Mesenchymal stem cell (in vitro differentiated cells and primary cell): ENCODE measurements at regions not wholly inside any gene's neighbourhood (a gene's known extent, or its start where the extent isn't known, plus 50 kb on each side); places are given as distances from the start of the nearest gene placed in this dataset.
A peak's percentile ranks its signal among the peaks of the same experiment; 100 is the strongest.

Source experiments
- DNase-seq: peaks from one replicate; pipeline ENCODE4 v3.0.0-alpha.2; 2013
- H2AFZ ChIP-seq: one replicate; pipeline ENCODE4 v1.6.1; 2013; ENCODE audit warnings: low read depth, mild to moderate bottlenecking, control low read depth, inconsistent platforms, low read length, moderate library complexity
- H2AK5ac ChIP-seq: 2 replicates; pipeline ENCODE4 v1.6.1; 2013; ENCODE audit warnings: low read length, moderate library complexity, mild to moderate bottlenecking, inconsistent platforms; ENCODE audit not compliant: severe bottlenecking
- H2BK120ac ChIP-seq: one replicate; pipeline ENCODE4 v1.6.1; 2013; ENCODE audit warnings: low read depth, mild to moderate bottlenecking, inconsistent platforms, low read length, moderate library complexity
- H2BK12ac ChIP-seq, 2 experiments: one replicate each; pipeline ENCODE4 v1.6.1; 2013; ENCODE audit warnings: inconsistent platforms in 2 of 2, low read length in 2 of 2, mild to moderate bottlenecking in 2 of 2, moderate library complexity in 2 of 2, control low read depth in 1 of 2
- H2BK15ac ChIP-seq: one replicate; pipeline ENCODE4 v1.6.1; 2013; ENCODE audit warnings: mild to moderate bottlenecking, low read depth, inconsistent platforms; ENCODE audit not compliant: poor library complexity, severe bottlenecking
- H2BK5ac ChIP-seq: 2 replicates; pipeline ENCODE4 v1.6.1; 2013; ENCODE audit warnings: low read depth, mild to moderate bottlenecking, low read length, control low read depth, inconsistent platforms; ENCODE audit not compliant: poor library complexity, severe bottlenecking
- H3K14ac ChIP-seq, 2 experiments: one replicate each; pipeline ENCODE4 v1.6.1; 2013; ENCODE audit warnings: inconsistent platforms in 2 of 2, low read length in 2 of 2, control low read depth in 1 of 2, mild to moderate bottlenecking in 1 of 2, moderate library complexity in 1 of 2
- H3K18ac ChIP-seq, 2 experiments: one replicate each; pipeline ENCODE4 v1.6.1; 2013; ENCODE audit warnings: inconsistent platforms in 2 of 2, low read length in 2 of 2, control low read depth in 1 of 2, low read depth in 1 of 2, mild to moderate bottlenecking in 1 of 2
- H3K23ac ChIP-seq, 2 experiments: one replicate each; pipeline ENCODE4 v1.6.1; 2013; ENCODE audit warnings: inconsistent platforms in 2 of 2, low read length in 2 of 2, mild to moderate bottlenecking in 2 of 2, moderate library complexity in 2 of 2, control low read depth in 1 of 2
- H3K27ac ChIP-seq: 2 replicates; pipeline ENCODE4 v1.5.1; 2013; ENCODE audit warnings: mild to moderate bottlenecking, moderate library complexity, low read length, control low read depth, inconsistent platforms; ENCODE audit not compliant: poor library complexity, severe bottlenecking
- H3K27me3 ChIP-seq, 2 experiments: 2 replicates each; pipeline versions ENCODE4 v1.6.1 to v1.7.0; 2013; ENCODE audit warnings: low read length in 2 of 2, mild to moderate bottlenecking in 2 of 2, moderate library complexity in 2 of 2, control low read depth in 1 of 2, inconsistent platforms in 1 of 2; ENCODE audit not compliant: control insufficient read depth in 1 of 2, insufficient read depth in 1 of 2
- H3K36me3 ChIP-seq, 2 experiments: 2 replicates each; pipeline versions ENCODE4 v1.6.1 to v1.7.0; 2013; ENCODE audit warnings: low read length in 2 of 2, control low read depth in 1 of 2, inconsistent platforms in 1 of 2, low read depth in 1 of 2, mild to moderate bottlenecking in 1 of 2; ENCODE audit not compliant: insufficient read depth in 2 of 2, control insufficient read depth in 1 of 2
- H3K4ac ChIP-seq, 2 experiments: one replicate each; pipeline ENCODE4 v1.6.1; 2013; ENCODE audit warnings: inconsistent platforms in 2 of 2, low read length in 2 of 2, mild to moderate bottlenecking in 2 of 2, moderate library complexity in 2 of 2, control low read depth in 1 of 2, low read depth in 1 of 2
- H3K4me1 ChIP-seq: 2 replicates; pipeline ENCODE4 v1.6.1; 2013; ENCODE audit warnings: low read depth, low read length, control low read depth; ENCODE audit not compliant: control insufficient read depth, insufficient read depth
- H3K4me2 ChIP-seq: 2 replicates; pipeline ENCODE4 v1.6.1; 2013; ENCODE audit warnings: low read length, mild to moderate bottlenecking, inconsistent platforms; ENCODE audit not compliant: poor library complexity, severe bottlenecking
- H3K4me3 ChIP-seq, 2 experiments: 2 replicates each; pipeline versions ENCODE4 v1.5.1 to v1.7.0; 2013; ENCODE audit warnings: low read length in 2 of 2, mild to moderate bottlenecking in 2 of 2, control low read depth in 1 of 2, low read depth in 1 of 2; ENCODE audit not compliant: insufficient read depth in 1 of 2
- H3K79me1 ChIP-seq: replicated peaks from 2 replicates; pipeline ENCODE4 v1.6.1; 2013; ENCODE audit warnings: mild to moderate bottlenecking, control low read depth, low read length, inconsistent platforms; ENCODE audit not compliant: poor library complexity, severe bottlenecking
- H3K9ac ChIP-seq: 2 replicates; pipeline ENCODE4 v1.7.0; 2013; ENCODE audit warnings: mild to moderate bottlenecking, low read length, moderate library complexity
- H3K9me3 ChIP-seq: 2 replicates; pipeline ENCODE4 v1.7.0; 2013; ENCODE audit warnings: mild to moderate bottlenecking, low read length; ENCODE audit not compliant: control insufficient read depth
- H4K8ac ChIP-seq: one replicate; pipeline ENCODE4 v1.6.1; 2013; ENCODE audit warnings: inconsistent platforms, mild to moderate bottlenecking, low read length, moderate library complexity
- H4K91ac ChIP-seq: one replicate; pipeline ENCODE4 v1.6.1; 2013; ENCODE audit warnings: mild to moderate bottlenecking, low read length, inconsistent platforms
- WGBS: methylation state at CpG from one replicate; pipeline ENCODE4 v1.1.7; 2013; ENCODE audit warnings: mixed read lengths; 5-methylcytosine and 5-hydroxymethylcytosine counted together

- Histone ChIP-seq H3K9me3 (no peaks in the 10 kb centered on the region), H3K4me3 (no peak overlapping the region), H3K27me3 (no peaks in the 10 kb centered on the region), H2BK5ac (no peak overlapping the region), H2BK120ac (no peak overlapping the region), H2AK5ac (peak overlapping the region; percentile 67), H3K4ac (no peak overlapping the region), H3K9ac (no peak overlapping the region), H3K36me3 (no peaks in the 10 kb centered on the region), H2BK12ac (peak overlapping the region in 1 of 2 experiments; percentile 84), H2BK15ac (no peak overlapping the region), H3K23ac (no peak overlapping the region), H3K18ac (no peak overlapping the region), H4K8ac (no peak overlapping the region), H3K14ac (no peak overlapping the region), H3K4me2 (no peak overlapping the region), H3K79me1 (no peaks in the 10 kb centered on the region), H4K91ac (no peak overlapping the region), H3K4me1 (peaks cover 14% of the 10 kb centered on the region), H2AFZ (no peak overlapping the region), H3K27ac (no peak overlapping the region)
- no peak for DNase-seq
Measured at GRCh38 chr5:99022250-99022649, 93.4 kb upstream of the CHD1 start.

- H4K8ac ChIP-seq = no peak overlapping the region
- no peak overlapping the region for H4K91ac ChIP-seq
- H2BK12ac ChIP-seq = no peak overlapping the region
- H3K4me3 ChIP-seq = peak overlapping the region in 1 of 2 experiments; percentile 17
- H2BK120ac ChIP-seq = no peak overlapping the region
- no peak overlapping the region for H3K23ac ChIP-seq
- peak overlapping the region; percentile 22 for H3K4me2 ChIP-seq
- H3K79me1 ChIP-seq = no peaks in the 10 kb centered on the region
- H2AFZ ChIP-seq = no peak overlapping the region
- H3K27me3 ChIP-seq = no peaks in the 10 kb centered on the region
- no peak overlapping the region for H2BK5ac ChIP-seq
- H3K9ac ChIP-seq = peak overlapping the region; percentile 27
- H3K18ac ChIP-seq = no peak overlapping the region
- no peaks in the 10 kb centered on the region for H3K36me3 ChIP-seq
- no peaks in the 10 kb centered on the region for H3K9me3 ChIP-seq
- no peak overlapping the region for H2BK15ac ChIP-seq
- peak overlapping the region; percentile 87 for H3K27ac ChIP-seq
- DNase-seq = no peak
- no peak overlapping the region for H2AK5ac ChIP-seq
- H3K4me1 ChIP-seq = peaks cover 6% of the 10 kb centered on the region
- no peak overlapping the region for H3K4ac ChIP-seq
- H3K14ac ChIP-seq = no peak overlapping the region
Measured at GRCh38 chr5:99020698-99021048, 91.9 kb upstream of the CHD1 start.

- Histone ChIP-seq H3K18ac (peak overlapping the region in 1 of 2 experiments; percentile 40), H3K27me3 (no peaks in the 10 kb centered on the region), H3K4me2 (peak overlapping the region; percentile 22), H3K23ac (no peak overlapping the region), H3K9me3 (no peaks in the 10 kb centered on the region), H2AK5ac (no peak overlapping the region), H2BK120ac (no peak overlapping the region), H4K91ac (no peak overlapping the region), H2BK15ac (no peak overlapping the region), H3K4me1 (peaks cover 6% of the 10 kb centered on the region), H3K36me3 (no peaks in the 10 kb centered on the region), H3K4ac (peak overlapping the region in 1 of 2 experiments; percentile 37), H3K27ac (peak overlapping the region; percentile 94), H4K8ac (no peak overlapping the region), H3K79me1 (no peaks in the 10 kb centered on the region), H2BK5ac (no peak overlapping the region), H2AFZ (no peak overlapping the region), H3K14ac (no peak overlapping the region), H3K4me3 (peak overlapping the region in 1 of 2 experiments; percentile 17), H3K9ac (peak overlapping the region; percentile 34), H2BK12ac (peak overlapping the region in 1 of 2 experiments; percentile 63)
- WGBS = 94% methylated on average over 1 of the region's 3 CpGs
- DNase-seq = peak; percentile 95
Measured at GRCh38 chr5:99019812-99020697, 91.2 kb upstream of the CHD1 start.

GRCh38 chr5:99019254-99019653 lies 90.4 kb upstream of the CHD1 start:
- H3K27ac ChIP-seq = no peak overlapping the region
- H3K14ac ChIP-seq = no peak overlapping the region
- H4K91ac ChIP-seq = no peak overlapping the region
- H3K18ac ChIP-seq = no peak overlapping the region
- no peak overlapping the region for H2BK5ac ChIP-seq
- no peak overlapping the region for H3K4ac ChIP-seq
- no peak overlapping the region for H3K23ac ChIP-seq
- peak overlapping the region in 1 of 2 experiments; percentile 49 for H2BK12ac ChIP-seq
- H2AK5ac ChIP-seq = no peak overlapping the region
- no peaks in the 10 kb centered on the region for H3K27me3 ChIP-seq
- H2BK15ac ChIP-seq = no peak overlapping the region
- H3K36me3 ChIP-seq = no peaks in the 10 kb centered on the region
- 63% methylated on average over 4 of the region's 6 CpGs for WGBS
- H3K79me1 ChIP-seq = no peaks in the 10 kb centered on the region
- no peak overlapping the region for H4K8ac ChIP-seq
- H2AFZ ChIP-seq = no peak overlapping the region
- no peak overlapping the region for H2BK120ac ChIP-seq
- H3K4me3 ChIP-seq = no peak overlapping the region
- no peaks in the 10 kb centered on the region for H3K9me3 ChIP-seq
- H3K4me1 ChIP-seq = peaks cover 2% of the 10 kb centered on the region
- no peak overlapping the region for H3K4me2 ChIP-seq
- peak overlapping the region; percentile 34 for H3K9ac ChIP-seq
- DNase-seq = peak; percentile 64
